HEK293 (cell line): ENCODE measurements at regions not wholly inside any gene's neighbourhood (a gene's known extent, or its start where the extent isn't known, plus 50 kb on each side); places are given as distances from the start of the nearest gene placed in this dataset.
"Not testable (repeated sequence)": the region's sequence is repeated elsewhere in the genome, so short reads cannot be mapped to it uniquely, and the experiment has no call there.

Experiments
- CTCF ChIA-PET: fragments of 350-600 bp; formaldehyde crosslinking; extraction: SDS; loops from one replicate; lab custom pipeline; 2021; ENCODE audit warnings: antibody characterized with exemption; lab: Yijun Ruan, JAX
- POLR2A ChIA-PET: fragments of 300-600 bp; formaldehyde crosslinking; extraction: SDS; loops from one replicate; lab custom pipeline; 2020; ENCODE audit warnings: antibody characterized with exemption, inconsistent platforms; lab: Yijun Ruan, JAX
- H3K27ac ChIP-seq: fragments of 200-500 bp; sonication (Bioruptor generic); 2 replicates; pipeline ENCODE4 v1.5.1; 2014; ENCODE audit warnings: low read depth, low read length, control low read depth, inconsistent platforms; ENCODE audit errors: extremely low read depth
- H3K36me3 ChIP-seq, 2 experiments: fragments of 200-500 bp in 1 of 2; sonication (Bioruptor generic) in 1 of 2; 1 replicate in 1 of 2; 2 replicates in 1 of 2; pipeline ENCODE4 v1.5.1; 2014 to 2017; ENCODE audit warnings: inconsistent platforms in 2 of 2, low read length in 2 of 2; ENCODE audit not compliant: control insufficient read depth in 2 of 2, insufficient read depth in 1 of 2
- H3K4me1 ChIP-seq: fragments of 200-500 bp; sonication (Bioruptor generic); 2 replicates; pipeline ENCODE4 v1.5.1; 2014; ENCODE audit warnings: mild to moderate bottlenecking, low read length, inconsistent platforms; ENCODE audit not compliant: control insufficient read depth, insufficient read depth
- H3K4me3 ChIP-seq: 2 replicates; pipeline ENCODE4 v1.5.1; 2011; ENCODE audit warnings: low read depth, mild to moderate bottlenecking, control low read depth, low read length, moderate library complexity
- H3K9me3 ChIP-seq: fragments of 200-500 bp; sonication (Bioruptor generic); 2 replicates; pipeline ENCODE4 v1.5.1; 2014; ENCODE audit warnings: low read depth, low read length, inconsistent platforms; ENCODE audit not compliant: control insufficient read depth, insufficient read depth

GRCh38 chrX:62906200-62906599 is 444.9 kb downstream of the SPIN4 start:
- POLR2A ChIA-PET, H3K36me3 ChIP-seq, H3K4me1 ChIP-seq, H3K27ac ChIP-seq, H3K4me3 ChIP-seq: not testable (repeated sequence)
- CTCF ChIA-PET, result interaction anchor here (0.6 kb wide), 1 partner anchor 55 kb away, joined by 4 read pairs; no protein-coding TSS in a partner anchor
- peaks cover 18% of the 10 kb centered on the region for H3K9me3 ChIP-seq
